Right ventricle myocardium inferior (tissue), 1 donor: ENCODE measurements at regions not wholly inside any gene's neighbourhood (a gene's known extent, or its start where the extent isn't known, plus 50 kb on each side); places are given as distances from the start of the nearest gene placed in this dataset. TPM values are rescaled to one million over a fixed set of nuclear protein-coding genes. Genes with fewer than 3 reads are reported as not detected.

Source experiments
- ATAC-seq: fragments of 200-7000 bp; cut with Tn5 transposase; one replicate; pipeline ENCODE4 v1.9.1; 2020; ENCODE audit warnings: mild to moderate bottlenecking, moderate library complexity
- DNase-seq: peaks from one replicate; pipeline ENCODE4 v3.0.0; 2021; ENCODE audit errors: missing footprints
- intact Hi-C: fragments of 100-400 bp; cut with DNase I; formaldehyde crosslinking; loops from one replicate; pipeline ENCODE4 v1.11.0; 2022
- microRNA-seq: library from miRNA; unstranded; fragments of <30 nt; microRNA quantifications from one replicate; pipeline ENCODE4 v1.2.0, GENCODE V29; 2020
- donor health status: DM: no; HTN: yes; CAD: no; lungs with severe emphysema.

DNA sequence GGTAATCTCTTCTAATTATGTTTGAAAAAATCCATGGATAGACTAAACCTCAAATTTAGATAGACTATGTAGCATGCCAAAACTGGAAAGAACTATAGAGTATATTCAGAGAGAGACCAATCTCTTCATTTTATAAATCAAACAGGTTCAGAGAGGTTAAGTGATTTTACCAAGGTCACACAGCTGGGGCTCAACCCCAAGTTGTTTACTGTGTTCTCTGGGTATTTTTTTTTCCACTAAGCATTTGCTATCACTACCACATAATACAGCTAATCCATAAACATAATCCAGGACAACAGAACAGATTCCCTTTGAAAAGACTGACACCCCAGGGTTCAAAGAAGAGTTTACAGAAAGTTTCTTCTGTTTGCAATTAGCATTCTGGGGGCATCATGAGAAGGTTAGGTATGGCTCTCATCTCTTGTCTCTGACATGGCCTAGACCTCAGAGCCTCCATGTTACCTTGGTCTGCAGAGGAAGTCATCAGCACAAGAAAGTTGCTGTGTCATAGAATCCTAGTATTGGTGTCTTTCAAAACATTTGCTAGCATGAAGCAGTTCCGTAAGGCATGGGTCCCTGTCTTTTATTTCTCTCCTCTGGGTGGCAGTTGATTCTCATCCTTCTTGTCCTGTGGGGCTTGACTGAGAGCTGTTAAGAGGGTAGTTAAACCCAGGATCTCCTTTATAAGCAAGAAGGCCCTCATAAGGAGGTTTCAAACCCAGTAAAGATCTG is 94.5 kb upstream of the HSD17B12 start:
- ATAC-seq (no peak), DNase-seq (no peak)
- intact Hi-C loops, result no loop called here

DNA sequence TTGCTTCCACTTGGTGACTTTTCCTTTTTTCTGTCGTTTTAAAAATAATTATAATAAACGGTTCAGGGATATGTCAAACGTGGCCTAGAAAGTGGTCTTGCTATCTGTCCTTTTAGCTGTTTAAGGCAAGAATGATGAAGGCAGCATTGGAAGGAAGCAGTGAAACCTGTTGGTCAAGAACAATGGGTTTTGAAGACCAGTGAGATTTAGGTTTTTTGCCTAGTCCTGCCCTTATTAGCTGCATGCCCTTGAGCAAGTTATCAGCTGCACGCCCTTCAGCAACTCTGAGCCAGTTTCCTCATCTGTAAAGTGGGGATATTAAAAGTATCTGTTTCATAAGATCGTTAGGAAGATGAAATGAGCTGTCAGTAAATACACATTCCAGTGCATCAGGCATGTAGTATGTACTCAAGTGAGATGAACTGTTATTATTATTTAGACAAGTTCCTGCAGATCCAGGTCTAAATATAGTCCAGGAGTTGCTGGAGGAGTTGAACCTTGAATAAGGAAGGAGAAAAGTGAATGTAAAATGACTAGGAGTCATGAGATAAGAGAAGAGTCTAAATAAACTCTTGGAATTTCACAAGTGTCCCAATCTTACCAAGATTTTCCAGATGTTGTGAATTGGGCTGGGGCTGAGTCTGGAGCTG is 90.8 kb upstream of the HSD17B12 start:
- DNase-seq, result no peak
- intact Hi-C loops, result no loop called here
- ATAC-seq, result no peak

GRCh38 chr11:43601511-43601910 is 79.0 kb upstream of the HSD17B12 start:
- no peak for ATAC-seq
- intact Hi-C loops, result no loop called here

GRCh38 chr11:43602670-43603069 is 77.9 kb upstream of the HSD17B12 start:
- intact Hi-C loops, result no loop called here
- DNase-seq (no peak), ATAC-seq (no peak)

More at GRCh38 chr11:43601511-43601910, 79.0 kb upstream of the HSD17B12 start:
- DNase-seq, result no peak

DNA sequence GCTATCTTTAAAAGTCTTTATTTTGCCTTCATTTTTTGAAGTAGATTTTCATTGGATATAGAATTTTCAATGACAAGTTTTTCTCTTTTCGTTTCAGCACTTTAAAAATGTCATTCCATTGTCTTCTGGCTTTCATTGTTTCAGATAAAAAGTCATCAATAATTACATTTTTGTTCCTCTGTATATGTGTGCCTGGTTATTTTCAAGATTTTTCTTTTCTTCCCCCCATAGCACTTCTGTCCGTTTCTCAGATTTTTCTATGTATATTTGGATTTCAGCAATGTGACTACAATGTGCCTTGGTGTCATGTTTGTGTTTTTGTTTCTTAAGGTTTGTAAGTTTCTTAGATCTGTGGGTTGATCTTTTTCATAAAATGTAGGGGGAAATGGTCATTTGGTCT is 66.3 kb upstream of the HSD17B12 start:
- ATAC-seq (no peak), DNase-seq (no peak)
- intact Hi-C loops, result no loop called here

- intact Hi-C loops, result no loop called here
- no peak for DNase-seq
- no peak for ATAC-seq
Observed at GRCh38 chr11:43619863-43620505, 60.6 kb upstream of the HSD17B12 start.

GRCh38 chr11:43626798-43627197 is 53.7 kb upstream of the HSD17B12 start:
- ATAC-seq (no peak), DNase-seq (no peak)
- intact Hi-C loops, result no loop called here

Small RNA genes lying in the stretch of these regions (microRNA-seq; reads per million reads assigned to microRNA genes)
- not detected for gene MIR129-2
- gene MIR670, result not detected
